ENCODE measurements at regions not wholly inside any gene's neighbourhood (a gene's known extent, or its start where the extent isn't known, plus 50 kb on each side); places are given as distances from the start of the nearest gene placed in this dataset.

- TF ChIP-seq ZC3H10 (CRISPR knock-in tag; IDR thresholded peaks at IDR 0.05) (no peak), TSHZ2 (CRISPR knock-in tag; IDR thresholded peaks at IDR 0.05) (no peak), ARNTL (CRISPR knock-in tag; IDR thresholded peaks at IDR 0.05; ENCODE audit: borderline replicate concordance, low read depth) (no peak), CSRNP3 (CRISPR knock-in tag; IDR thresholded peaks at IDR 0.05) (no peak), TOX (CRISPR knock-in tag; IDR thresholded peaks at IDR 0.05; ENCODE audit: borderline replicate concordance) (no peak), PATZ1 (CRISPR knock-in tag; IDR thresholded peaks at IDR 0.05; ENCODE audit: borderline replicate concordance) (no peak), ZNF8 (CRISPR knock-in tag; IDR thresholded peaks at IDR 0.05) (no peak), CREB5 (CRISPR knock-in tag; IDR thresholded peaks at IDR 0.05; ENCODE audit: low read depth) (no peak), ZFP3 (CRISPR knock-in tag; IDR thresholded peaks at IDR 0.05) (no peak), RARB (CRISPR knock-in tag; IDR thresholded peaks at IDR 0.05) (no peak)
These were observed 169.7 kb downstream of the C9orf50 start for GRCh38 chr9:129451089-129451656.

All from SK-N-SH treated with all-trans-retinoic acid at 6 μM for 48 hours (cell line).